ENCODE measurements at regions not wholly inside any gene's neighbourhood (a gene's known extent, or its start where the extent isn't known, plus 50 kb on each side); places are given as distances from the start of the nearest gene placed in this dataset.

- intact Hi-C loops (cut with DNase I; ENCODE audit: low total_unique reads): no loop called here
- Histone ChIP-seq H3K4me1 (peaks cover 0 to 20% (median 5%) of the 10 kb centered on the region in 4 donors), H3K9me3 (no peaks in the 10 kb centered on the region), H3K27me3 (peaks cover 0 to 3% of the 10 kb centered on the region in 2 donors), H3K4me3 (no peak overlapping the region), H3K27ac (no peak overlapping the region), H3K36me3 (no peaks in the 10 kb centered on the region)
- TF ChIP-seq, protein P1, sequence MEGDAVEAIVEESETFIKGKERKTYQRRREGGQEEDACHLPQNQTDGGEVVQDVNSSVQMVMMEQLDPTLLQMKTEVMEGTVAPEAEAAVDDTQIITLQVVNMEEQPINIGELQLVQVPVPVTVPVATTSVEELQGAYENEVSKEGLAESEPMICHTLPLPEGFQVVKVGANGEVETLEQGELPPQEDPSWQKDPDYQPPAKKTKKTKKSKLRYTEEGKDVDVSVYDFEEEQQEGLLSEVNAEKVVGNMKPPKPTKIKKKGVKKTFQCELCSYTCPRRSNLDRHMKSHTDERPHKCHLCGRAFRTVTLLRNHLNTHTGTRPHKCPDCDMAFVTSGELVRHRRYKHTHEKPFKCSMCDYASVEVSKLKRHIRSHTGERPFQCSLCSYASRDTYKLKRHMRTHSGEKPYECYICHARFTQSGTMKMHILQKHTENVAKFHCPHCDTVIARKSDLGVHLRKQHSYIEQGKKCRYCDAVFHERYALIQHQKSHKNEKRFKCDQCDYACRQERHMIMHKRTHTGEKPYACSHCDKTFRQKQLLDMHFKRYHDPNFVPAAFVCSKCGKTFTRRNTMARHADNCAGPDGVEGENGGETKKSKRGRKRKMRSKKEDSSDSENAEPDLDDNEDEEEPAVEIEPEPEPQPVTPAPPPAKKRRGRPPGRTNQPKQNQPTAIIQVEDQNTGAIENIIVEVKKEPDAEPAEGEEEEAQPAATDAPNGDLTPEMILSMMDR (IDR thresholded peaks at IDR 0.05): no peak
- DNase-seq: no peak
Measured at GRCh38 chr1:30192969-30193630, 530.3 kb downstream of the MATN1 start.

- Histone ChIP-seq H3K9me3 (no peaks in the 10 kb centered on the region), H3K27me3 (peaks cover 0 to 2% of the 10 kb centered on the region in 2 donors), H3K36me3 (no peaks in the 10 kb centered on the region), H3K4me3 (no peak overlapping the region), H3K27ac (peak overlapping the region in 1 of 2 donors; percentile 2), H3K4me1 (peaks cover 0 to 8% (median 1%) of the 10 kb centered on the region in 4 donors)
- no peak for DNase-seq
- TF ChIP-seq, protein P1 (IDR thresholded peaks at IDR 0.05): no peak
- intact Hi-C loops (cut with DNase I; ENCODE audit: low total_unique reads): no loop called here
Measured at GRCh38 chr1:30191154-30191702, 532.2 kb downstream of the MATN1 start.

- Histone ChIP-seq H3K27ac (peak overlapping the region in 1 of 2 donors; percentile 2), H3K4me3 (no peak overlapping the region), H3K4me1 (peaks cover 0 to 8% (median 1%) of the 10 kb centered on the region in 4 donors), H3K27me3 (peaks cover 0 to 5% of the 10 kb centered on the region in 2 donors), H3K9me3 (no peaks in the 10 kb centered on the region), H3K36me3 (no peaks in the 10 kb centered on the region)
- TF ChIP-seq, protein P1 (IDR thresholded peaks at IDR 0.05): no peak
- intact Hi-C loops (cut with DNase I; ENCODE audit: low total_unique reads): no loop called here
- DNase-seq: no peak
Measured at GRCh38 chr1:30190511-30191153, 532.8 kb downstream of the MATN1 start.

DNA sequence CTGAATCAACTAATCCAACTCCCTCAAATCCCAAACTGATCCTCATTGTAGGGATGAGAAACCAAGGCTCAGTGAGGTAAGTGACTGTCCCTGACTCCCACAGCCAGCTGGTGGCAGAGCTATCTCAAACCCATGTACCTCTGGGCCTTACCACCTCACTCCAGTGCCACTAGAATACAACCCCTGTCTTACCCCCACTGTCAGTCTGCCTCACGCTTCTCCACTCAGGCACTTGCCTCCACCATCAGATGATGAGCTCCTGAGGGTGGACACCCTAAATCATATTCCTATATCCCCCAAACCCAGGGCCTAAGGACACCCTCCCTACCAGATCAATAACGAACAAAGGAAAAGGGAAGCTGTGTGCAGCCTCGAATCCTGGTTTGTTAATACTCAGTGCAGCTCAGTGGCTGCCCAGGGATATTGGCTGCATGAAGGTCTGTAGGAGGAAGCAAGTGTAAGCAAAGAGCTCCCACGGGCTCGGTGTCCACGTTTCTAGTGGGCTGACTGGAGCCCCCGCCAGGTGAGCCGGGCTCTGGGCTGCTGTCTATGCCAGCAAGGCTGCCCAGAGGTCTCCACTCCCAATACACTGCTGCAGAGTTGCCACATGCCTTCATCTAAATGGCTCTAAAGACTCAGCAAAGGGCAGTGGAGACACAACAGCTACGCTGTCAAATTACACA lies 533.4 kb downstream of the MATN1 start:
- H3K4me3 ChIP-seq: no peak overlapping the region
- H3K27me3 ChIP-seq: peaks cover 0 to 7% of the 10 kb centered on the region in 2 donors
- no peaks in the 10 kb centered on the region for H3K9me3 ChIP-seq
- H3K4me1 ChIP-seq: peaks cover 0 to 8% (median 1%) of the 10 kb centered on the region in 4 donors
- H3K36me3 ChIP-seq: no peaks in the 10 kb centered on the region
- intact Hi-C loops (cut with DNase I; ENCODE audit: low total_unique reads): no loop called here
- TF ChIP-seq, protein P1 (IDR thresholded peaks at IDR 0.05): no peak
- no peak overlapping the region for H3K27ac ChIP-seq
- no peak for DNase-seq

DNA sequence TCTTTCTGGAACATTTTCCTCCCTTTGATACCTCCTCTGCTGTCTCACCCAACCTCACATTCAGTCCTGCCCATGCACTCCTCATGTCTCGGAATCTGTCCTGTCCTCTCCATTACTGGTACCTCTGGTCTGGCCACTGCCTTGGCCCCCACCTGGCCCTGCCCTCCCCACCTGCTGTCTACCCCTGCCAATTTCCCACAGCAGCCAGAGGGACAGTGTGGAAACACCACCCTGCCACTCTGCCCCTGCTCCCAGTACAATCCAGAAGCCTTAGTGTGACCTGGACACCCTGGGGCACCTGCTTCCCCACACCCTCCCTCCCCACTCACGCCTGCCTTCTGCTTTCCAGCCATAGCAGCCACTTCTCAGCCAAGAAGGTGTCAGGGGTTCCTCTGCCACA lies 534.4 kb downstream of the MATN1 start:
- H3K36me3 ChIP-seq: no peaks in the 10 kb centered on the region
- TF ChIP-seq, protein P1 (IDR thresholded peaks at IDR 0.05): no peak
- peaks cover 0 to 8% (median 1%) of the 10 kb centered on the region in 4 donors for H3K4me1 ChIP-seq
- no peak for DNase-seq
- intact Hi-C loops (cut with DNase I; ENCODE audit: low total_unique reads): no loop called here
- H3K9me3 ChIP-seq: no peaks in the 10 kb centered on the region
- H3K4me3 ChIP-seq: no peak overlapping the region
- H3K27me3 ChIP-seq: peaks cover 0 to 10% of the 10 kb centered on the region in 2 donors
- no peak overlapping the region for H3K27ac ChIP-seq

All from tibial artery (tissue), 4 donors.